Naive B cell (primary cell): ENCODE measurements at regions not wholly inside any gene's neighbourhood (a gene's known extent, or its start where the extent isn't known, plus 50 kb on each side); places are given as distances from the start of the nearest gene placed in this dataset.
"Not testable (repeated sequence)": the region's sequence is repeated elsewhere in the genome, so short reads cannot be mapped to it uniquely, and the experiment has no call there.

Experiments
- ATAC-seq, 2 donors: fragments of 150-1000 bp; cut with Tn5 transposase; 2 replicates each; pipeline ENCODE4 v1.10.0; 2021; ENCODE audit warnings: low read depth in 2 of 2, mild to moderate bottlenecking in 2 of 2, moderate library complexity in 2 of 2
- DNase-seq: peaks from one replicate; pipeline ENCODE4 v3.0.0; 2022
- H3K27ac Mint-ChIP-seq, 6 donors: one replicate each; pipeline ENCODE4 v1.8.0; 2020 to 2022; ENCODE audit warnings: mild to moderate bottlenecking in 6 of 6, mixed read lengths in 6 of 6, moderate library complexity in 5 of 6, inconsistent platforms in 2 of 6
- H3K27me3 Mint-ChIP-seq, 3 donors: one replicate each; pipeline ENCODE4 v1.8.0; 2021 to 2022; ENCODE audit warnings: mixed read lengths in 3 of 3, mild to moderate bottlenecking in 1 of 3
- H3K36me3 Mint-ChIP-seq, 2 donors: one replicate each; pipeline ENCODE4 v1.8.0; 2020 to 2022; ENCODE audit warnings: mixed read lengths in 2 of 2, inconsistent platforms in 1 of 2, mild to moderate bottlenecking in 1 of 2
- H3K4me1 Mint-ChIP-seq, 3 donors: one replicate each; pipeline ENCODE4 v1.8.0; 2020 to 2022; ENCODE audit warnings: mixed read lengths in 3 of 3, inconsistent platforms in 1 of 3, mild to moderate bottlenecking in 1 of 3, moderate library complexity in 1 of 3
- H3K4me3 Mint-ChIP-seq, 8 donors: one replicate each; pipeline ENCODE4 v1.8.0; 2020 to 2022; ENCODE audit warnings: mild to moderate bottlenecking in 8 of 8, mixed read lengths in 8 of 8, moderate library complexity in 8 of 8, inconsistent platforms in 2 of 8
- H3K9me3 Mint-ChIP-seq, 7 donors: one replicate each; pipeline ENCODE4 v1.8.0; 2020 to 2022; ENCODE audit warnings: mixed read lengths in 7 of 7, mild to moderate bottlenecking in 5 of 7, inconsistent platforms in 2 of 7, moderate library complexity in 1 of 7

DNA sequence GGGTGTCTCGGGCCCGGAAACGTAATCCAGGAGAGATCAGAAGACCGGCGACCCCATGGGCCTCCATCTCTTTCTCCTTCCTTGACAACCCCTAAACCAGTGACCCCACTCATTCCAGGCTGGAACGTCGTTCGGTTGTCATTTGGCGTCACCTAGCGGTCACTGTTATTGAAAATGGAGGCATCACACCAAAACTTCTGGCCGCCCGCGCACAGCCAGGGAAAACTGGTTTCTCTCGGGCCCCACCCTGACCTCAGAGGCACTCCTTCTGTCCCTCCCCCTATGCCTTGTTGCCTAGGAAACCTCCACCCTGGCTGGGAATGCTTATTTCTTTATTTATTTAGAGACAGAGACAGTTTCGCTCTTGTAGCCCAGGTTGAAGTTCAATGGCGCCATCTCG is 2327.3 kb upstream of the TPTE start:
- not testable (repeated sequence) for H3K9me3 Mint-ChIP-seq, H3K4me3 Mint-ChIP-seq, H3K4me1 Mint-ChIP-seq, H3K27me3 Mint-ChIP-seq, H3K27ac Mint-ChIP-seq, DNase-seq, H3K36me3 Mint-ChIP-seq
- ATAC-seq, result peak; percentile 65 to 68

DNA sequence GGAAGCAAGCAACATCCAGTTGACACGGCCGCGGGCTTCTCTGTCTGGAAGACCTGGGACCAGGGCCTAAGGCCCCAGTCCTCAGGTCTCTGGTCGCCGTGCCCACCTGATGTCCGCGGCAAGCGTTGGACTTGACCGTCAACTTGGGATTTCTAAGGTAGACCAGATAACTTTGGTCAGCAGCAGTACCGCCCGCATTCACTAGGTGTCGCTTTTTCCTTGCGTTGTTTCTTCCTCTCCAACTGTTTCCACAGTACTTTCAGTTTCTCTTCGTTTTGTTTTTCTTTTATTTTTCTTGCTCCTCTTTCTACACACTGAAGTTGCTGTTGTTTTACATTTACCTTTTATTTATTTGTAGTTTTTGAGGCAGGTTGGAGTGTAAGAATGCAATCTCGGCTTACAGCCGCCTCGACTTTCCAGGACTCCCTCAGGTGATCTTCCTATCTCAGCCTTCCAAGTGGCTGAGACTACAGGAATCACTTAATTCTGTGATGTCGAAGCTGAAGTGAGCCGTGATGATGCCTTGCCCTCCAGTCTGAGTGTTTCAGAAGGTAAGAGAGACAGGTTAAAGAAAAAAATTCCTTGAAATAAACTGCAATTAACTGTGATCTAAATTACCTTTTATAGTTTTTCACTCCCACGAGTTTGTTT is 2323.9 kb upstream of the TPTE start:
- not testable (repeated sequence) for H3K27ac Mint-ChIP-seq, H3K27me3 Mint-ChIP-seq, DNase-seq, H3K4me3 Mint-ChIP-seq, H3K9me3 Mint-ChIP-seq, H3K4me1 Mint-ChIP-seq, H3K36me3 Mint-ChIP-seq
- ATAC-seq, result peak; percentile 55 to 73

DNA sequence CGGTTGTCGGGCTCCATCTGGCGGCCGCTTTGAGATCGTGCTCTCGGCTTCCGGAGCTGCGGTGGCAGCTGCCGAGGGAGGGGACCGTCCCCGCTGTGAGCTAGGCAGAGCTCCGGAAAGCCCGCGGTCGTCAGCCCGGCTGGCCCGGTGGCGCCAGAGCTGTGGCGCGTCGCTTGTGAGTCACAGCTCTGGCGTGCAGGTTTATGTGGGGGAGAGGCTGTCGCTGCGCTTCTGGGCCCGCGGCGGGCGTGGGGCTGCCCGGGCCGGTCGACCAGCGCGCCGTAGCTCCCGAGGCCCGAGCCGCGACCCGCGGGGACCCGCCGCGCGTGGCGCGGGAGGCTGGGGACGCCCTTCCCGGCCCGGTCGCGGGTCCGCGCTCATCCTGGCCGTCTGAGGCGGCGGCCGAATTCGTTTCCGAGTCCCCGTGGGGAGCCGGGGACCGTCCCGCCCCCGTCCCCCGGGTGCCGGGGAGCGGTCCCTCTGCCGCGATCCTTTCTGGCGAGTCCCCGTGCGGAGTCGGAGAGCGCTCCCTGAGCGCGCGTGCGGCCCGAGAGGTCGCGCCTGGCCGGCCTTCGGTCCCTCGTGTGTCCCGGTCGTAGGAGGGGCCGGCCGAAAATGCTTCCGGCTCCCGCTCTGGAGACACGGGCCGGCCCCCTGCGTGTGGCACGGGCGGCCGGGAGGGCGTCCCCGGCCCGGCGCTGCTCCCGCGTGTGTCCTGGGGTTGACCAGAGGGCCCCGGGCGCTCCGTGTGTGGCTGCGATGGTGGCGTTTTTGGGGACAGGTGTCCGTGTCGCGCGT is 2316.1 kb upstream of the TPTE start:
- not testable (repeated sequence) for H3K4me3 Mint-ChIP-seq, H3K9me3 Mint-ChIP-seq, H3K27me3 Mint-ChIP-seq, H3K27ac Mint-ChIP-seq, H3K36me3 Mint-ChIP-seq, DNase-seq, H3K4me1 Mint-ChIP-seq
- peak; percentile 96 for ATAC-seq

DNA sequence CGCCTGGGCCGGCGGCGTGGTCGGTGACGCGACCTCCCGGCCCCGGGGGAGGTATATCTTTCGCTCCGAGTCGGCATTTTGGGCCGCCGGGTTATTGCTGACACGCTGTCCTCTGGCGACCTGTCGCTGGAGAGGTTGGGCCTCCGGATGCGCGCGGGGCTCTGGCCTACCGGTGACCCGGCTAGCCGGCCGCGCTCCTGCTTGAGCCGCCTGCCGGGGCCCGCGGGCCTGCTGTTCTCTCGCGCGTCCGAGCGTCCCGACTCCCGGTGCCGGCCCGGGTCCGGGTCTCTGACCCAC is 2315.5 kb upstream of the TPTE start:
- not testable (repeated sequence) for H3K9me3 Mint-ChIP-seq, H3K4me1 Mint-ChIP-seq, H3K4me3 Mint-ChIP-seq, H3K27ac Mint-ChIP-seq, DNase-seq, H3K36me3 Mint-ChIP-seq, H3K27me3 Mint-ChIP-seq
- ATAC-seq, result peak; percentile 9 to 10

DNA sequence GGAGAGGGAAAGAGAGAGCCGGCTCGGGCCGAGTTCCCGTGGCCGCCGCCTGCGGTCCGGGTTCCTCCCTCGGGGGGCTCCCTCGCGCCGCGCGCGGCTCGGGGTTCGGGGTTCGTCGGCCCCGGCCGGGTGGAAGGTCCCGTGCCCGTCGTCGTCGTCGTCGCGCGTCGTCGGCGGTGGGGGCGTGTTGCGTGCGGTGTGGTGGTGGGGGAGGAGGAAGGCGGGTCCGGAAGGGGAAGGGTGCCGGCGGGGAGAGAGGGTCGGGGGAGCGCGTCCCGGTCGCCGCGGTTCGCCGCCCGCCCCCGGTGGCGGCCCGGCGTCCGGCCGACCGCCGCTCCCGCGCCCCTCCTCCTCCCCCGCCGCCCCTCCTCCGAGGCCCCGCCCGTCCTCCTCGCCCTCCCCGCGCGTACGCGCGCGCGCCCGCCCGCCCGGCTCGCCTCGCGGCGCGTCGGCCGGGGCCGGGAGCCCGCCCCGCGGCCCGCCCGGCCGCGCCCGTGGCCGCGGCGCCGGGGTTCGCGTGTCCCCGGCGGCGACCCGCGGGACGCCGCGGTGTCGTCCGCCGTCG is 2308.3 kb upstream of the TPTE start:
- ATAC-seq, H3K4me3 Mint-ChIP-seq: not testable (repeated sequence)

DNA sequence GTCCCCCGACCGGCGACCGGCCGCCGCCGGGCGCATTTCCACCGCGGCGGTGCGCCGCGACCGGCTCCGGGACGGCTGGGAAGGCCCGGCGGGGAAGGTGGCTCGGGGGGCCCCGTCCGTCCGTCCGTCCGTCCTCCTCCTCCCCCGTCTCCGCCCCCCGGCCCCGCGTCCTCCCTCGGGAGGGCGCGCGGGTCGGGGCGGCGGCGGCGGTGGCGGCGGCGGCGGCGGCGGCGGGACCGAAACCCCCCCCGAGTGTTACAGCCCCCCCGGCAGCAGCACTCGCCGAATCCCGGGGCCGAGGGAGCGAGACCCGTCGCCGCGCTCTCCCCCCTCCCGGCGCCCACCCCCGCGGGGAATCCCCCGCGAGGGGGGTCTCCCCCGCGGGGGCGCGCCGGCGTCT is 2306.8 kb upstream of the TPTE start:
- H3K36me3 Mint-ChIP-seq, H3K27me3 Mint-ChIP-seq, ATAC-seq, H3K9me3 Mint-ChIP-seq, H3K4me1 Mint-ChIP-seq, H3K27ac Mint-ChIP-seq, H3K4me3 Mint-ChIP-seq: not testable (repeated sequence)
- DNase-seq, result peak; percentile 1

More for the DNA sequence above, 2308.3 kb upstream of the TPTE start:
- not testable (repeated sequence) for H3K27ac Mint-ChIP-seq, H3K27me3 Mint-ChIP-seq, H3K36me3 Mint-ChIP-seq, H3K4me1 Mint-ChIP-seq, H3K9me3 Mint-ChIP-seq
- peak; percentile 57 for DNase-seq

DNA sequence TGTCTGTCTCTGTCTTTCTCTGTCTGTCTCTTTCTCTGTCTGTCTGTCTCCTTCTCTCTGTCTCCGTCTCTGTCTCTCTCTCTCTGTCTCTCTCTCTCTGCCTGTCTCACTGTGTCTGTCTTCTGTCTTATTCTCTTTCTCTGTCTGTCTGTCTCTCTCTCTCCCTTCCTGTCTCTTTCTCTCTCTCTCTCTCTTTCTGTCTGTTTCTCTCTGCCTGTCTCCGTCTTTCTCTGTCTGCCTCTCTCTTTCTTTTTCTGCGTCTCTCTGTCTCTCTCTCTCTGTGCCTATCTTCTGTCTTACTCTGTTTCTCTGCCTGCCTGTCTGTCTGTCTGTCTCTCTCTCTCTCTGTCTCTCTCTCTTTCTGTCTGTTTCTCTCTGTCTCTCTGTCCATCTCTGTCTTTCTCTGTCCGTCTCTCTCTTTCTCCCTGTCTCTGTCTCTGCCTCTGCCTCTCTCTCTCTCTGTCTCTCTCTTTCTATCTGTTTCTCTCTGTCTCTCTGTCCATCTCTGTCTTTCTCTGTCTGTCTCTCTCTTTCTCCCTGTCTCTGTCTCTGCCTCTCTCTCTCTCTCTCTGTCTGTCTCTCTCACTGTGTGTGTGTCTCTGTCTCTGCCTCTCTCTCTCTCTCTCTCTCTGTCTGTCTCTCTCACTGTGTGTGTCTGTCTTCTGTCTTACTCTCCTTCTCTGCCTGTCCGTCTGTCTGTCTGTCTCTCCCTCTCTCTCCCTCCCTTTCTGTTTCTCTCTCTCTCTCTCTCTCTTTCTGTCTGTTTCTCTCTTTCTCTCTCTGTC is 2291.8 kb upstream of the TPTE start:
- peaks cover 0 to 16% of the 10 kb centered on the region in 2 donors for H3K36me3 Mint-ChIP-seq
- not testable (repeated sequence) for DNase-seq, H3K4me1 Mint-ChIP-seq, H3K4me3 Mint-ChIP-seq, ATAC-seq
- H3K9me3 Mint-ChIP-seq, result peaks cover 9 to 16% (median 11%) of the 10 kb centered on the region in 7 donors
- peak overlapping the region in 1 of 6 donors; percentile 33 for H3K27ac Mint-ChIP-seq
- H3K27me3 Mint-ChIP-seq, result peaks cover 0 to 12% (median 0%) of the 10 kb centered on the region in 3 donors

DNA sequence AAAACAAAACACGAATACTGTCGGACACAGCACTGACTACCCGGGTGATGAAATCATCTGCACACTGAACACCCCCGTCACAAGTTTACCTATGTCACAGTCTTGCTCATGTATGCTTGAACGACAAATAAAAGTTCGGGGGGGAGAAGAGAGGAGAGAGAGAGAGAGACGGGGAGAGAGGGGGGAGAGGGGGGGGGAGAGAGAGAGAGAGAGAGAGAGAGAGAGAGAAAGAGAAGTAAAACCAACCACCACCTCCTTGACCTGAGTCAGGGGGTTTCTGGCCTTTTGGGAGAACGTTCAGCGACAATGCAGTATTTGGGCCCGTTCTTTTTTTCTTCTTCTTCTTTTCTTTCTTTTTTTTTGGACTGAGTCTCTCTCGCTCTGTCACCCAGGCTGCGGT is 2290.1 kb upstream of the TPTE start:
- H3K4me1 Mint-ChIP-seq, H3K4me3 Mint-ChIP-seq, ATAC-seq, DNase-seq, H3K27ac Mint-ChIP-seq: not testable (repeated sequence)
- H3K36me3 Mint-ChIP-seq, result peaks cover 0 to 16% of the 10 kb centered on the region in 2 donors
- peaks cover 0 to 12% (median 0%) of the 10 kb centered on the region in 3 donors for H3K27me3 Mint-ChIP-seq
- peaks cover 9 to 16% (median 11%) of the 10 kb centered on the region in 7 donors for H3K9me3 Mint-ChIP-seq

DNA sequence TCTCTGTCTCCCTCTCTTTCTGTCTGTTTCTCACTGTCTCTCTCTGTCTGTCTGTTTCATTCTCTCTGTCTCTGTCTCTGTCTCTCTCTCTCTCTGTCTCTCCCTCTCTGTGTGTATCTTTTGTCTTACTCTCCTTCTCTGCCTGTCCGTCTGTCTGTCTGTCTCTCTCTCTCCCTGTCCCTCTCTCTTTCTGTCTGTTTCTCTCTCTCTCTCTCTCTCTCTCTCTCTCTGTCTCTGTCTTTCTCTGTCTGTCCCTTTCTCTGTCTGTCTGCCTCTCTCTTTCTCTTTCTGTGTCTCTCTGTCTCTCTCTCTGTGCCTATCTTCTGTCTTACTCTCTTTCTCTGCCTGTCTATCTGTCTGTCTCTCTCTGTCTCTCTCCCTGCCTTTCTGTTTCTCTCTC is 2288.4 kb upstream of the TPTE start:
- H3K4me1 Mint-ChIP-seq, ATAC-seq: not testable (repeated sequence)
- peaks cover 0 to 12% (median 0%) of the 10 kb centered on the region in 3 donors for H3K27me3 Mint-ChIP-seq
- H3K4me3 Mint-ChIP-seq, result peak overlapping the region in 1 of 8 donors; percentile 2
- H3K9me3 Mint-ChIP-seq, result peaks cover 9 to 16% (median 11%) of the 10 kb centered on the region in 7 donors
- peak overlapping the region in 3 of 6 donors; percentile 0 to 27 (median 0) for H3K27ac Mint-ChIP-seq
- peak; percentile 12 for DNase-seq
- H3K36me3 Mint-ChIP-seq, result peaks cover 0 to 16% of the 10 kb centered on the region in 2 donors

DNA sequence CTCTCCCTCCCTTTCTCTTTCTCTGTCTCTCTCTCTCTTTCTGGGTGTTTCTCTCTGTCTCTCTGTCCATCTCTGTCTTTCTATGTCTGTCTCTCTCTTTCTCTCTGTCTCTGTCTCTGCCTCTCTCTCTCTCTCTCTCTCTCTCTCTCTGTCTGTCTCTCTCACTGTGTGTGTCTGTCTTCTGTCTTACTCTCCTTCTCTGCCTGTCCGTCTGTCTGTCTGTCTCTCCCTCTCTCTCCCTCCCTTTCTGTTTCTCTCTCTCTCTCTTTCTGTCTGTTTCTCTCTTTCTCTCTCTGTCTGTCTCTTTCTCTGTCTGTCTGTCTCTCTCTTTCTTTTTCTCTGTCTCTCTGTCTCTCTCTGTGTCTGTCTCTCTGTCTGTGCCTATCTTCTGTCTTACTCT is 2287.3 kb upstream of the TPTE start:
- H3K4me1 Mint-ChIP-seq, result not testable (repeated sequence)
- DNase-seq, result peak; percentile 56

DNA sequence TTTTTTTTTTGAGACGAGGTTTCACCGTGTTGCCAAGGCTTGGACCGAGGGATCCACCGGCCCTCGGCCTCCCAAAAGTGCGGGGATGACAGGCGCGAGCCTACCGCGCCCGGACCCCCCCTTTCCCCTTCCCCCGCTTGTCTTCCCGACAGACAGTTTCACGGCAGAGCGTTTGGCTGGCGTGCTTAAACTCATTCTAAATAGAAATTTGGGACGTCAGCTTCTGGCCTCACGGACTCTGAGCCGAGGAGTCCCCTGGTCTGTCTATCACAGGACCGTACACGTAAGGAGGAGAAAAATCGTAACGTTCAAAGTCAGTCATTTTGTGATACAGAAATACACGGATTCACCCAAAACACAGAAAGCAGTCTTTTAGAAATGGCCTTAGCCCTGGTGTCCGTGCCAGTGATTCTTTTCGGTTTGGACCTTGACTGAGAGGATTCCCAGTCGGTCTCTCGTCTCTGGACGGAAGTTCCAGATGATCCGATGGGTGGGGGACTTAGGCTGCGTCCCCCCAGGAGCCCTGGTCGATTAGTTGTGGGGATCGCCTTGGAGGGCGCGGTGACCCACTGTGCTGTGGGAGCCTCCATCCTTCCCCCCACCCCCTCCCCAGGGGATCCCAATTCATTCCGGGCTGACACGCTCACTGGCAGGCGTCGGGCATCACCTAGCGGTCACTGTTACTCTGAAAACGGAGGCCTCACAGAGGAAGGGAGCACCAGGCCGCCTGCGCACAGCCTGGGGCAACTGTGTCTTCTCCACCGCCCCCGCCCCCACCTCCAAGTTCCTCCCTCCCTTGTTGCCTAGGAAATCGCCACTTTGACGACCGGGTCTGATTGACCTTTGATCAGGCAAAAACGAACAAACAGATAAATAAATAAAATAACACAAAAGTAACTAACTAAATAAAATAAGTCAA is 2276.4 kb upstream of the TPTE start:
- H3K27me3 Mint-ChIP-seq, H3K36me3 Mint-ChIP-seq, H3K4me3 Mint-ChIP-seq, H3K4me1 Mint-ChIP-seq, H3K27ac Mint-ChIP-seq, DNase-seq, H3K9me3 Mint-ChIP-seq: not testable (repeated sequence)
- ATAC-seq, result peak; percentile 37

More for the DNA sequence above, 2287.3 kb upstream of the TPTE start:
- not testable (repeated sequence) for H3K36me3 Mint-ChIP-seq, H3K27me3 Mint-ChIP-seq, H3K27ac Mint-ChIP-seq, ATAC-seq, H3K4me3 Mint-ChIP-seq
- H3K9me3 Mint-ChIP-seq, result peaks cover 5 to 11% (median 7%) of the 10 kb centered on the region in 7 donors

DNA sequence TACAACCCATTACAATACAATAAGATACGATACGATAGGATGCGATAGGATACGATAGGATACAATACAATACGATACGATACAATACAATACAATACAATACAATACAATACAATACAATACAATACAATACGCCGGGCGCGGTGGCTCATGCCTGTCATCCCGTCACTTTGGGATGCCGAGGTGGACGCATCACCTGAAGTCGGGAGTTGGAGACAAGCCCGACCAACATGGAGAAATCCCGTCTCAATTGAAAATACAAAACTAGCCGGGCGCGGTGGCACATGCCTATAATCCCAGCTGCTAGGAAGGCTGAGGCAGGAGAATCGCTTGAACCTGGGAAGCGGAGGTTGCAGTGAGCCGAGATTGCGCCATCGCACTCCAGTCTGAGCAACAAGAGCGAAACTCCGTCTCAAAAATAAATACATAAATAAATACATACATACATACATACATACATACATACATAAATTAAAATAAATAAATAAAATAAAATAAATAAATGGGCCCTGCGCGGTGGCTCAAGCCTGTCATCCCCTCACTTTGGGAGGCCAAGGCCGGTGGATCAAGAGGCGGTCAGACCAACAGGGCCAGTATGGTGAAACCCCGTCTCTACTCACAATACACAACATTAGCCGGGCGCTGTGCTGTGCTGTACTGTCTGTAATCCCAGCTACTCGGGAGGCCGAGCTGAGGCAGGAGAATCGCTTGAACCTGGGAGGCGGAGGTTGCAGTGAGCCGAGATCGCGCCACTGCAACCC is 2275.6 kb upstream of the TPTE start:
- H3K4me3 Mint-ChIP-seq, H3K27me3 Mint-ChIP-seq, H3K36me3 Mint-ChIP-seq, H3K27ac Mint-ChIP-seq, H3K4me1 Mint-ChIP-seq, DNase-seq, H3K9me3 Mint-ChIP-seq: not testable (repeated sequence)
- peak; percentile 59 to 61 for ATAC-seq
